Activated naive CD8-positive, alpha-beta T cell (primary cell): ENCODE measurements at regions not wholly inside any gene's neighbourhood (a gene's known extent, or its start where the extent isn't known, plus 50 kb on each side); places are given as distances from the start of the nearest gene placed in this dataset.

ENCODE experiments used
- H3K27ac Mint-ChIP-seq: one replicate; pipeline ENCODE4 v1.8.0; 2021; ENCODE audit warnings: mixed read lengths
- H3K27me3 Mint-ChIP-seq: one replicate; pipeline ENCODE4 v1.8.0; 2021; ENCODE audit warnings: mixed read lengths
- H3K36me3 Mint-ChIP-seq: one replicate; pipeline ENCODE4 v1.8.0; 2021; ENCODE audit warnings: mixed read lengths
- H3K4me1 Mint-ChIP-seq: one replicate; pipeline ENCODE4 v1.8.0; 2021; ENCODE audit warnings: low read depth, mixed read lengths
- H3K4me3 Mint-ChIP-seq: one replicate; pipeline ENCODE4 v1.8.0; 2021; ENCODE audit warnings: mild to moderate bottlenecking, mixed read lengths
- H3K9me3 Mint-ChIP-seq: one replicate; pipeline ENCODE4 v1.8.0; 2021; ENCODE audit warnings: low read depth, mixed read lengths

DNA sequence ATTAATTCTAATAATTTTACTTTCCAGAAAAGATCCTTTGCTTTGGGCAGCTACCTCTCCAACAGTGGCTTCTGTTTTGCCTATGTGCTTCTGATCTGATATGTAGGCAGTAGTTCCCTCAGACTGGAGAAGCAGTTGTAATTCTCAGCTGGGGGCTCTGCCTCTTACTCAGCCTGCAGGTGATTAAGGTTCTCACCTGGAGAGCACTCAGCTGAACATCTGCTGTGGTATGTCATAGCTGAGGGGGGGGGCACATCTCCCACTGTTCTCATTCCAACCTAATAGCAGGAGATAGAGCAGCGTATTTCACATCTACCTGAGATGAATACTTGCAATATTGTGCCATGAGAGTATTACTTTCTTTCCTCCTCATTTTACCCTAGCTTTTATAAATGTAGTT is 511.9 kb upstream of the CDH8 start:
- no peaks in the 10 kb centered on the region for H3K4me1 Mint-ChIP-seq
- no peak overlapping the region for H3K4me3 Mint-ChIP-seq
- H3K36me3 Mint-ChIP-seq = no peaks in the 10 kb centered on the region
- no peaks in the 10 kb centered on the region for H3K27me3 Mint-ChIP-seq
- no peak overlapping the region for H3K27ac Mint-ChIP-seq
- H3K9me3 Mint-ChIP-seq = peaks cover 14% of the 10 kb centered on the region

DNA sequence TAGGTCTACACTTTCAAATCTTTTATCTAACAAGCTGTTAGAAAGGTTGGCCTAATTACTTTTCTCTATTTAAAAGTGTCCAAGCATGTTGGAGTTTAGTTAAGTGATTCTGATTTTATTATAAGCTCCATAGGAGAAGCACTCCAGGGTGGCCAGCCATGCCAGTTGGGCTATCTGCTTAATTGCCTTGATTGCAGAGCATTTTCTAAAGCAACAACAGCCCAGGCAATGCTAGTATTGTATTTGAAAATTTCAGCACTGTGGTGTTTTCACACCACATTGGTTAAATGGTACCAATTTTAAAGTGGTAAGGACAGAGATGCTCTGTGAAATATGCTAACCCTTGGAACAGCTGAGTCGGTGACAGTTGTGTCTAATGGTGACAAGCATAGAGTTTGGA is 510.5 kb upstream of the CDH8 start:
- H3K4me3 Mint-ChIP-seq = no peak overlapping the region
- peaks cover 14% of the 10 kb centered on the region for H3K9me3 Mint-ChIP-seq
- H3K36me3 Mint-ChIP-seq = no peaks in the 10 kb centered on the region
- H3K4me1 Mint-ChIP-seq = no peaks in the 10 kb centered on the region
- no peak overlapping the region for H3K27ac Mint-ChIP-seq
- H3K27me3 Mint-ChIP-seq = no peaks in the 10 kb centered on the region

DNA sequence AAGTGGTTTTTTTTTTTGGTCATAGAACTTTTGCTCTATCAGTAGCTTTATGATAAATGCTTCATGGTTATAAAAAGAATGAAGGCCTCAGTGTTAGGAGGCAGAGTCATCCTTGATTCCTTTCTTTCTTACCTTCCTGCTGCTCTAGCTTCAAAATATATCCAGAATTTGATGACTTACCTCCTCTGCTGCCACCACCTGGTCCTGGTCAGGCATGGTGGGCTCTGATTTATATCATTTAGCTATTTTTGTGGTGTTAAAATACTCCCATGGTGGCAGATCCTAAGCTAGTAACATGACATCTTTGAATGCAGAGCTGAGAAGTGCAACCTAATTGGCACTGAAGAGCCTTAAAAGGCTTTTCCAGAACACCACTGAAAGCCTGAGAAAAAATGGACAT is 508.8 kb upstream of the CDH8 start:
- H3K4me1 Mint-ChIP-seq = no peaks in the 10 kb centered on the region
- H3K4me3 Mint-ChIP-seq = no peak overlapping the region
- H3K27ac Mint-ChIP-seq = no peak overlapping the region
- peaks cover 11% of the 10 kb centered on the region for H3K9me3 Mint-ChIP-seq
- no peaks in the 10 kb centered on the region for H3K36me3 Mint-ChIP-seq
- H3K27me3 Mint-ChIP-seq = no peaks in the 10 kb centered on the region

DNA sequence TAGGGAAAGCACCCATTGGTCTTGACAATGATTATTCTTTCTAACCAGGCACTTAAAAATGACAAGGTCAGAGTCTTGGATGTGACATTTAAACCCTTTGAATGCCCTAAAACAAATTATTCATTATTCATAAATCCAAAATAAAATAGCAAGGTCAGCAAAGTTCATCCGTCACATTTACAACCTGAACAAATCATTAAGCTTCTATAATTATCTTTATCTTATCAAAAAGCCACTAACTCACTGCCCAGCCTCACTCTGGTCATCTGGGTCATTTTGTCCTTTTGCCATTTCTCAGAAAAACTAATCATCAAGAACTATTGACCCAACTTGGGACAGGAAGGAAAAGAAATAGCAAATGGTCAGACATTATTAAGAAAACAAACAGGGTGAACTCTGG is 507.3 kb upstream of the CDH8 start:
- no peaks in the 10 kb centered on the region for H3K36me3 Mint-ChIP-seq
- H3K4me3 Mint-ChIP-seq = no peak overlapping the region
- H3K4me1 Mint-ChIP-seq = no peaks in the 10 kb centered on the region
- no peak overlapping the region for H3K27ac Mint-ChIP-seq
- H3K27me3 Mint-ChIP-seq = no peaks in the 10 kb centered on the region
- peaks cover 11% of the 10 kb centered on the region for H3K9me3 Mint-ChIP-seq

DNA sequence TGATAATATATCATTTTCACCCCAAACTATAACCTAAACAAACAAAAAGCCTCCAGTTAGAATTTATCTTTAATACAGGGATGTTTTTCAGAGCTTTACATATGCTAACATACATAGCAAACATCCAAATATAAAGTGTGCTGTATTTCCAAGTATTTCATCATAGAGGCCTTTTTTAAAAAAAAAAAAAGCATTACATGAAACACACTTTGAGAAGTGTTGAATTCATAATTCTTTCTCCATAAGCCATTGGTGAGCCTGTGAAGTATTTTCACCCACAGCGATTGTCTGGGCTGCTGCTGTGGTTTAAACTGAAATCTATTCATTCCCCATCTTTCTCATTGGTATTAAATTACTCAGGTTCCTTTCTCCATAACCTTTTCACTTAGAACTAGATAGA is 503.4 kb upstream of the CDH8 start:
- Mint-ChIP-seq H3K27ac (no peak overlapping the region), H3K27me3 (no peaks in the 10 kb centered on the region), H3K9me3 (peaks cover 14% of the 10 kb centered on the region), H3K36me3 (no peaks in the 10 kb centered on the region), H3K4me3 (no peak overlapping the region), H3K4me1 (no peaks in the 10 kb centered on the region)

DNA sequence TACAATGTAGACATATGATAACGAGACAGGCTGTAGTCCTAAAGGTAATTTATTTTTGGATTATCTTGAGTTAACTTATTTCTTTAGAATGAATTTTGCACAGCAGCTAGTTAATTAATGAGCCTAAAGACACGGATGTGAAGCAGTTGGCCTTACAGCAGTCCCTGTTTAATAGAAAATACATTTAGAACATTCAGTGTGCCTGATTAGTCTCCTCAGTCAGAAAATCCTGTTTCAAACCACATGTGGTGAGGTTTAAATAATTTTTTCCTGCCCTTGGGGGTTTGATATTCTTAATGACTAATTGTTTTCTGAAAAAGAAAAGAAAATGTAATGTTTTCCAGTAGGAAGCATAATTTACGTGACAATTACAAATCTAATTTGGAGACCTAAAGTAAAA is 494.2 kb upstream of the CDH8 start:
- Mint-ChIP-seq H3K27me3 (no peaks in the 10 kb centered on the region), H3K4me3 (no peak overlapping the region), H3K36me3 (no peaks in the 10 kb centered on the region), H3K4me1 (no peaks in the 10 kb centered on the region), H3K9me3 (peaks cover 35% of the 10 kb centered on the region), H3K27ac (no peak overlapping the region)

DNA sequence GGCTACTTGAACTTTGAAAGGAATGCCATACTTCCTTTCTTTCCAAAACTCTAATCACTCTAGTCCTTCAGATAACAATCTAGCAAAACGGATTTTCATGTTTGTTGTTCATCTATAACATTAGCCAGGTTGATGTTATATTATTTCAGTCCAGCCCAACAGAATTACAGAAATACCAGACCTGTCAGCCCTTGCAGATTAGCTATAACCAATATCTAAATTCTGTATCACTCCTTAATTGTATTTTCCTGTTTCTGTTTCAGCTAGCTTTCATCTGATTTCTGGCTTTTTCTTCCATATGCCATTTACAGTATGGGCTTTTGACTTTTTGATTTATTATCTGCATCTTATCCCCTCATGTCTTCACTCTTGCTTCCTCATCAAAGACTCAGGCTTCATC is 479.8 kb upstream of the CDH8 start:
- peaks cover 33% of the 10 kb centered on the region for H3K9me3 Mint-ChIP-seq

DNA sequence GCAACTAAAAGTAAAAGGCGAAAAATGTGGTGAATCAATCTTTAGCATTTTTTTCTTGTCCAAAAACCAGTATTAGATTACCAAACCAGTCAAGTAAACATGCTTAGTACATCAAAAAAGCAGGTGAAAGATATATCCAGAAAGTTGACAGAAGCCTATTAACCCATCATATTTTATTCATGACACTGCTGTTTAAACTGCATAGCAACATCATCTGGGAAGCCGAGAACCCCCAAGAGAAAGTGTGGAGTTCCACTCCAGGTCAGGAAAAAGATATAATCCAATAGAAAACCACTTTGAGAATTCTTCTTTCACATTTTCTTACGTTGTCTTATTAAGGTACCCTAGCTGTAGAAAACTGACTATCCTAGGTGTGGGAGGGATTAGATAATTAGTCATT is 466.8 kb upstream of the CDH8 start:
- H3K27ac Mint-ChIP-seq = no peak overlapping the region
- H3K9me3 Mint-ChIP-seq = peaks cover 33% of the 10 kb centered on the region
- no peaks in the 10 kb centered on the region for H3K4me1 Mint-ChIP-seq
- no peak overlapping the region for H3K4me3 Mint-ChIP-seq
- H3K36me3 Mint-ChIP-seq = no peaks in the 10 kb centered on the region
- no peaks in the 10 kb centered on the region for H3K27me3 Mint-ChIP-seq

More for the DNA sequence above, 479.8 kb upstream of the CDH8 start:
- no peaks in the 10 kb centered on the region for H3K4me1 Mint-ChIP-seq
- no peak overlapping the region for H3K27ac Mint-ChIP-seq
- no peaks in the 10 kb centered on the region for H3K36me3 Mint-ChIP-seq
- H3K27me3 Mint-ChIP-seq = no peaks in the 10 kb centered on the region
- no peak overlapping the region for H3K4me3 Mint-ChIP-seq

DNA sequence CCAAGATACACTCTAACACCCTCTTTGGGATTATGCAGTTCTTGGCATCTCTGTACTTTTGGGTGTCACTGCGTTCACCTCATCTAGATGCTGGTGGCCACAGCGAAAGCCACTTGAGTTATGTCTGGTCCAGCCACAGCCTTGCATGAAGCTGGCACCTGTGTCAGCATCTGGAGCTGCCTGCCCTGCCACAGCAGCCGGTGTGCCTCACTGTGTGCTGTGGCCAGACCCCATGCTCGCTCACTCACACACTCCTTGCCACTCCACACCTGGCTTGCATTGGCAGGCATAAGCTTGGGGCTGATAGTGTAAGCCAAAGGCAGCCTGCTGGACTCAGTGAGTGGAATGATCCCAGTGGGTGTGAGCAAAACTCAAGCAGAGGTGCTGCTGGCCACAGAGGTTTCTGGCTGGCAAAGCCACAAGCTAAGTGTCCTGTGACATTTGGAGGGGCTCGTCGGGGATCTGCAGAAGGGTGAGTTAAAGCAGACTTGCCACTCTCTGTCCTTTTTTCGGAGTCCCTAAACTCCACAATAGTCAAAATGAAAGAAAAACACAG is 442.7 kb upstream of the CDH8 start:
- H3K9me3 Mint-ChIP-seq = peaks cover 2% of the 10 kb centered on the region
- H3K27ac Mint-ChIP-seq = no peak overlapping the region
- H3K36me3 Mint-ChIP-seq = no peaks in the 10 kb centered on the region
- no peaks in the 10 kb centered on the region for H3K4me1 Mint-ChIP-seq
- H3K27me3 Mint-ChIP-seq = no peaks in the 10 kb centered on the region
- H3K4me3 Mint-ChIP-seq = no peak overlapping the region

DNA sequence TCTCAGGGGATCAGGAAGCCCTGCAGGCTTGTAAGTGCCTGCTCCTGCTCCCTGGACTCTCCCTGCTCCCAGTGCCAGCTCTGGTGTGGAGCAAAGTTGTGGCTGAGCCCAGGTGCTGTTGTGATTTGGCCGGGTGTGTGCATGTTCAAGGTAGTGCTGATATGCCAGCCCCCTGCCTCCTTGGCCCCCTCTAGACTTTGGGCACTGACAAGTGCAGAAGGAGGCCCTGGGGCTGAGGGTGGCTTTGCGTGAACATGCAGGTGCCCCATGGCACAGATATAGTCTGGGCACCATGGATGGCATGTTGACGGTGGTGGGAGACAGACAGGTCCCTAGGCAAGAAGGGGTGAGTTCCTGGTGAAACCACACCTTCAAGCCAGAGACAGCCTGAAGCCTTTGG is 441.6 kb upstream of the CDH8 start:
- Mint-ChIP-seq H3K27ac (no peak overlapping the region), H3K9me3 (peaks cover 6% of the 10 kb centered on the region), H3K4me3 (no peak overlapping the region), H3K27me3 (no peaks in the 10 kb centered on the region), H3K4me1 (no peaks in the 10 kb centered on the region), H3K36me3 (peaks cover 3% of the 10 kb centered on the region)

DNA sequence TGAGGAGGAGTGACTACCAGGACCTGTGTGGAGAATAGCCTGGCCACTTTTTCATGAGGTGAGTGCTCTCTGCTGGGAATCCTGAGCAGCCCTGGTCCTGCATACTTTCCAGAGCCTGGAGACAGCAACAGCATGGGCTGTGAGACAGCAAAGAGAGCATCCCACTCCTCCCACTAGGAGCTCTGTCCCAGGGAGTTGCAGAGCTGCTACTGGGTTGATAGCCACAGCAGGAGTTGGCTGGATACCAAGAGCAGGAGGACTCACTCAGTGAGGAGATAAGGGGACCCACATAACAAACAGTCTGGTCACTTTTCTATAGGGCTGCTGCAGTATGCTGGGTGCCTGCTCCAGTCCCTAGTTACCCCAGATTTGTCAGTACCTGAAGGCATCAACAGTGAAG is 439.3 kb upstream of the CDH8 start:
- no peak overlapping the region for H3K27ac Mint-ChIP-seq
- no peaks in the 10 kb centered on the region for H3K27me3 Mint-ChIP-seq
- no peaks in the 10 kb centered on the region for H3K4me1 Mint-ChIP-seq
- H3K36me3 Mint-ChIP-seq = peaks cover 3% of the 10 kb centered on the region
- no peak overlapping the region for H3K4me3 Mint-ChIP-seq
- peaks cover 18% of the 10 kb centered on the region for H3K9me3 Mint-ChIP-seq

DNA sequence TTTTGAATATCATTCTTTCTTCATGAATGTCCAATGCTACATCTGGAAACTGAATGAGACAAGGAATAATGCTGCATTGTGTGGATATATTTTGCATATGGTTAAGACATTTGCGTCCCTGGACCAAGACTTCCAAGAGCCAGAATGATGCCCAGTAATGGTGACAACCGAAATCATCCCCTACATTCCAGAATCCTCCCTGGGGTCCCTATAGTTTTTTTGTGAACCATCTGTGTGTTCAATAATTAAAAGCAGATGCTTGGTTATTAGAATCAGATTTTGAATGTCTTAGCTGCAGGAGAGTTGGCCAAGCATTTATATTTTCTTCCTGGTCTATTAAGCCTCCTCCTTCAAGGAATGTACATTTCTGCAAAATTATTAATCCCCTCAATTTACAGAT is 426.7 kb upstream of the CDH8 start:
- Mint-ChIP-seq H3K4me1 (no peaks in the 10 kb centered on the region), H3K36me3 (no peaks in the 10 kb centered on the region), H3K27ac (no peak overlapping the region), H3K27me3 (no peaks in the 10 kb centered on the region), H3K4me3 (no peak overlapping the region), H3K9me3 (peaks cover 36% of the 10 kb centered on the region)

DNA sequence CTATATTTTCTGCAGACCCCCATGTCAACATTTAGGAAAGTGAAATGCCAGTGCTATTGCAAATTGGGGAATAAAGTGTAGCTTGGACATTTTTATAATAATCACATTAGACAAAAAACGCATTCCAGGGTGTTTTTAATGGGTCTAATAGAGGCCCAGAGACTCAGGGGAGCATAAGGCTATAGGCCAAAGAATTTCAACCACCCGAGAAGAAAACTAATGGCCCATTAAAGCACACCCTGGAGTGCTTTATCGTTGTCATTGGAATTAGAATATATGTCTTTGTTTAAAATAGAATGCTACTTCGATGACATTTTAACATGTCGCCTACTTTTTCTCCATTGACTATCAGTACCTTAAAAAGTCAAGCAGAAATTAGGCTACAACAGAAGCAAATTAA is 414.1 kb upstream of the CDH8 start:
- H3K36me3 Mint-ChIP-seq = no peaks in the 10 kb centered on the region
- peaks cover 22% of the 10 kb centered on the region for H3K9me3 Mint-ChIP-seq
- H3K27ac Mint-ChIP-seq = no peak overlapping the region
- no peaks in the 10 kb centered on the region for H3K27me3 Mint-ChIP-seq
- H3K4me1 Mint-ChIP-seq = no peaks in the 10 kb centered on the region
- H3K4me3 Mint-ChIP-seq = no peak overlapping the region

DNA sequence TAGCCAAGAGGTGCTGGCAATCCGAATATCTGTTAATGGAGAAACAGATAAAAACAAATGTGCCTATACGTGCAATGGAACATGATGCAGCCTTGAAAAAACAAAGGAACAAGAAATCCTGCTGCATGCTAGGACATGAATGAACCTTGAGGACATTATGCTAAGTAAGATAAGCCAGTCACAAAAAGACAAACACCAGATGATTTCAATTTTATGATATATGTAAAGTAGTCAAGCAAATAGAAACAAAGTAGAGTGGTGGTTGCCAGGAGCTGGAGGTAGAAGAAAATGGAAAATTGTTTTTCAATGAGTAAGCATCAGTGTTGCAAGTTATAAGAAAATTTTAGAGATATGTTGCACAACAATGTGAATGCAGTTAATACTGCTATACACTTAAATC is 409.7 kb upstream of the CDH8 start:
- H3K36me3 Mint-ChIP-seq = no peaks in the 10 kb centered on the region
- no peak overlapping the region for H3K4me3 Mint-ChIP-seq
- H3K9me3 Mint-ChIP-seq = peaks cover 27% of the 10 kb centered on the region
- H3K4me1 Mint-ChIP-seq = no peaks in the 10 kb centered on the region
- H3K27me3 Mint-ChIP-seq = no peaks in the 10 kb centered on the region
- no peak overlapping the region for H3K27ac Mint-ChIP-seq

DNA sequence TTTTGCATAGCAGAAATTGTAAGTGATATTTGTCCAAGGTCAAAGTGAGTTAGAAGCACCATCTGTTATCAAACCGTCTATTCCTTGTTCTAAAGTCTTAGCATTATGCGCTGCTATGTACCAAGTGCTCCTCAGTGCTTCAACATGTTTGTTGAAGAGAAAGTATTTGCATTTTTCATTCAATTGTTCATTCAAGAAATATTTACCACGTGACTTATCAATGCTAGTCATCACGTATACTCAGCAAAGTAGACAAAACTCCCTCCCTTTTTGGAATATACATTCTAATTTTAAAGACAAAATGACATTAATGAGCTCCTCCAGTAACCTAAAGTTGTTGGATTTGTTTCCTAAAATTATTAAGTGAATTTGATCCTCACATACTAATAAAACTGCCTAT is 388.0 kb upstream of the CDH8 start:
- Mint-ChIP-seq H3K4me3 (no peak overlapping the region), H3K27me3 (no peaks in the 10 kb centered on the region), H3K36me3 (no peaks in the 10 kb centered on the region), H3K27ac (no peak overlapping the region), H3K9me3 (peaks cover 22% of the 10 kb centered on the region), H3K4me1 (no peaks in the 10 kb centered on the region)

DNA sequence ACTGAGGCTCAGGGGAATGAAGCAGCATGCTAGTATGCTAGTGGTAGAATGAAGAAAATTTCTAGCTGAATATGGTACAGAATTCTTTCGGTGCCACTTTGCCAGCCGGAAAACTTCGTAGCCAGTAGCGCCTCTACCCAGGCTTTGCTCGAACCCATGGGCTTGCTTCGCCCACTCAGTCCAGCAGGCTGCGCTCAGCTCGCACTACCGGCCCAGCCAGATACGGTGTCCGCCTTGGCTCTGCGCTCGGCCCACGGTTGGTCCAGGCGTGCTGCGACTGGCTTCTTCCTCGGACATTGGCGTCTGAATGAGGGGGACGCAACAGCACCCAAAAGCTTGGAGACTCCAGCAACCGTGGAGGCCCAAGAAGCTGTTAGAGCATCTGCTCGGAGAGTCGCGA is 372.5 kb upstream of the CDH8 start:
- no peaks in the 10 kb centered on the region for H3K4me1 Mint-ChIP-seq
- no peak overlapping the region for H3K27ac Mint-ChIP-seq
- H3K36me3 Mint-ChIP-seq = no peaks in the 10 kb centered on the region

More for the DNA sequence above, 372.5 kb upstream of the CDH8 start:
- peaks cover 19% of the 10 kb centered on the region for H3K9me3 Mint-ChIP-seq
- H3K4me3 Mint-ChIP-seq = no peak overlapping the region
- H3K27me3 Mint-ChIP-seq = no peaks in the 10 kb centered on the region
